ENCODE measurements at regions not wholly inside any gene's neighbourhood (a gene's known extent, or its start where the extent isn't known, plus 50 kb on each side); places are given as distances from the start of the nearest gene placed in this dataset.

DNA sequence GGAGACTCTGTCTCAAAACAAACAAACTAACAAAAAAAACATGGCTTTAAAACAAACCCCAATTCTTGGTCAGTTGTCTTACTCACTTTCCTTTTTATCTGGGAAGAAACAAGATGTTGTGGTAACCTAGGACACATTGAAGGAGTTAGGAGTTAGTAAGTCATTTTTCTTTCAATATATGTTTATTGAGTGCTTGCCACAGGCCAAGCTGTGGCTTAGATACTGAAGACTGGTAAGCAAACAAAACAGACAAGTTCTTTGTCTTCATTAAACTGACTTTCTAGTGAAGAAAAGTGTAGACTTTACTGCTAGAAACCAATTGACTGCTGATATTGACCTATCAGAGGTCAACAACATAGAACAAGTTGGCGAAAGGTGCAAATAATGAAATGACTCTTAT, 1228.3 kb upstream of the FAM98A start:
- TF ChIP-seq, protein P1, sequence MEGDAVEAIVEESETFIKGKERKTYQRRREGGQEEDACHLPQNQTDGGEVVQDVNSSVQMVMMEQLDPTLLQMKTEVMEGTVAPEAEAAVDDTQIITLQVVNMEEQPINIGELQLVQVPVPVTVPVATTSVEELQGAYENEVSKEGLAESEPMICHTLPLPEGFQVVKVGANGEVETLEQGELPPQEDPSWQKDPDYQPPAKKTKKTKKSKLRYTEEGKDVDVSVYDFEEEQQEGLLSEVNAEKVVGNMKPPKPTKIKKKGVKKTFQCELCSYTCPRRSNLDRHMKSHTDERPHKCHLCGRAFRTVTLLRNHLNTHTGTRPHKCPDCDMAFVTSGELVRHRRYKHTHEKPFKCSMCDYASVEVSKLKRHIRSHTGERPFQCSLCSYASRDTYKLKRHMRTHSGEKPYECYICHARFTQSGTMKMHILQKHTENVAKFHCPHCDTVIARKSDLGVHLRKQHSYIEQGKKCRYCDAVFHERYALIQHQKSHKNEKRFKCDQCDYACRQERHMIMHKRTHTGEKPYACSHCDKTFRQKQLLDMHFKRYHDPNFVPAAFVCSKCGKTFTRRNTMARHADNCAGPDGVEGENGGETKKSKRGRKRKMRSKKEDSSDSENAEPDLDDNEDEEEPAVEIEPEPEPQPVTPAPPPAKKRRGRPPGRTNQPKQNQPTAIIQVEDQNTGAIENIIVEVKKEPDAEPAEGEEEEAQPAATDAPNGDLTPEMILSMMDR (IDR thresholded peaks at IDR 0.05; ENCODE audit: low read depth, low read length, missing input control), result no peak
- TF ChIP-seq, protein P2, sequence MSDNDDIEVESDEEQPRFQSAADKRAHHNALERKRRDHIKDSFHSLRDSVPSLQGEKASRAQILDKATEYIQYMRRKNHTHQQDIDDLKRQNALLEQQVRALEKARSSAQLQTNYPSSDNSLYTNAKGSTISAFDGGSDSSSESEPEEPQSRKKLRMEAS (IDR thresholded peaks at IDR 0.05), result no peak
- no peak for TF ChIP-seq EGR1 (IDR thresholded peaks at IDR 0.05; ENCODE audit: low read depth in 2 of 2)
- TF ChIP-seq TAF1 (conservative IDR thresholded peaks at IDR 0.05), result no peak
- no peak for TF ChIP-seq NR2F2 (IDR thresholded peaks at IDR 0.05)
